ENCODE measurements at regions not wholly inside any gene's neighbourhood (a gene's known extent, or its start where the extent isn't known, plus 50 kb on each side); places are given as distances from the start of the nearest gene placed in this dataset.
"Not testable (repeated sequence)": the region's sequence is repeated elsewhere in the genome, so short reads cannot be mapped to it uniquely, and the experiment has no call there.

DNA sequence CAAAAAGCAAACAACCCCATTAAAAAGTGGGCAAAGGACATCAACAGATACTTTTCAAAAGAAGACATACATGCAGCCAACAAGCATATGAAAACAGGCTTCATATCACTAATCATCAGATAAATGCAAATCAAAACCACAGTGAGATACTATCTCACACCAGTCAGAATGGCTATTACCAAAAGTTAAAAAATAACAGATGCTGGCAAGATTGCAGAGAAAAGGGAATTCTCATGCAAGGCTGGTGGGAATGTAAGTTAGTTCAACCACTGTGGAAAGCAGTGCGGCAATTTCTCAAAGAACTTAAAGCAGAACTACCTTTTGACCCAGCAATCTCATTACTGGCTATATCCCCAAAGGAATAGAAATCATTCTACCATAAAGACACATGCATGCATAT lies 260.8 kb downstream of the C11orf87 start:
- not testable (repeated sequence) for H2BK15ac ChIP-seq (replicated peaks; ENCODE audit: low read depth); H3K79me2 ChIP-seq (ENCODE audit: control insufficient read depth, insufficient read depth, low read length); H2BK5ac ChIP-seq (ENCODE audit: low read length); H3K18ac ChIP-seq (ENCODE audit: low read length); H3K4me1 ChIP-seq (ENCODE audit: control insufficient read depth, low read depth, low read length); H3K27ac ChIP-seq (ENCODE audit: low read depth, low read length); H3K36me3 ChIP-seq (ENCODE audit: control insufficient read depth, insufficient read depth, low read length); H4K5ac ChIP-seq (ENCODE audit: low read length); H3K9ac ChIP-seq (ENCODE audit: low read length); H3K4ac ChIP-seq (ENCODE audit: low read depth, low read length); H3K79me1 ChIP-seq (ENCODE audit: low read length); H4K8ac ChIP-seq (ENCODE audit: low read depth, low read length); H3K56ac ChIP-seq (ENCODE audit: low read length); H3K4me2 ChIP-seq (ENCODE audit: low read length); H3K27me3 ChIP-seq (ENCODE audit: insufficient read depth, low read length, poor library complexity); H2AK5ac ChIP-seq (ENCODE audit: low read length); H3K23ac ChIP-seq (ENCODE audit: low read length); H3K4me3 ChIP-seq (ENCODE audit: low read length); H2BK120ac ChIP-seq (ENCODE audit: low read depth, low read length); DNase-seq
- no CpG with 5 or more reads among the region's 1 CpG for WGBS (ENCODE audit: extremely low coverage, insufficient coverage, low lambda C conversion rate)

DNA sequence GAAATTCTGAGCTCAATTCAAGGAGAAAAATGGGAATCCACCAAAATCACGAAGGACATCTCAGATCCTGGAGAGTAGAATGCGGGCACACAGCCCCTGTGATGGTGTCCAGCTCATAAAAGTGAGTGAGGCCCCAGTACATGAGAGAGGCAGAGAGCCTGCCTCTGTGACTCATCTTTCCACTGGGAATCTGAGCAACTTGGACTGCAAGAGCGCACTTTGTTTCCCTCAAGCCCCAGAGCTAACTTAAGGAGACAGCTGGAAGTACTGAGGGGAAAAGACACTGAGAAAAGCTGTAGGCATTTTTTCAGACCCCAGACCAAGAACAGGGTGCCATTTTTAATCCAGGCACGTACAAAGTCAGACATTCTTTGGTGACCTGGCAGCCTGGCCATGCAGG lies 273.7 kb downstream of the C11orf87 start:
- H3K18ac ChIP-seq (ENCODE audit: low read length) = no peak overlapping the region
- H3K36me3 ChIP-seq (ENCODE audit: control insufficient read depth, insufficient read depth, low read length) = no peaks in the 10 kb centered on the region
- no peak overlapping the region for H4K8ac ChIP-seq (ENCODE audit: low read depth, low read length)
- no peak overlapping the region for H3K4ac ChIP-seq (ENCODE audit: low read depth, low read length)
- WGBS (ENCODE audit: extremely low coverage, insufficient coverage, low lambda C conversion rate) = no CpG with 5 or more reads among the region's 4 CpGs
- H3K56ac ChIP-seq (ENCODE audit: low read length) = no peak overlapping the region
- H2AK5ac ChIP-seq (ENCODE audit: low read length) = no peak overlapping the region
- H3K4me1 ChIP-seq (ENCODE audit: control insufficient read depth, low read depth, low read length) = no peaks in the 10 kb centered on the region
- no peak overlapping the region for H4K5ac ChIP-seq (ENCODE audit: low read length)
- H3K79me1 ChIP-seq (ENCODE audit: low read length) = no peaks in the 10 kb centered on the region
- no peak overlapping the region for H3K9ac ChIP-seq (ENCODE audit: low read length)
- DNase-seq = no peak
- H2BK120ac ChIP-seq (ENCODE audit: low read depth, low read length) = no peak overlapping the region
- H3K79me2 ChIP-seq (ENCODE audit: control insufficient read depth, insufficient read depth, low read length) = no peaks in the 10 kb centered on the region
- no peak overlapping the region for H3K4me3 ChIP-seq (ENCODE audit: low read length)
- H3K4me2 ChIP-seq (ENCODE audit: low read length) = no peak overlapping the region
- no peaks in the 10 kb centered on the region for H3K27me3 ChIP-seq (ENCODE audit: insufficient read depth, low read length, poor library complexity)
- no peak overlapping the region for H3K23ac ChIP-seq (ENCODE audit: low read length)
- no peak overlapping the region for H2BK5ac ChIP-seq (ENCODE audit: low read length)
- H2BK15ac ChIP-seq (replicated peaks; ENCODE audit: low read depth) = no peak overlapping the region
- H3K27ac ChIP-seq (ENCODE audit: low read depth, low read length) = no peak overlapping the region

DNA sequence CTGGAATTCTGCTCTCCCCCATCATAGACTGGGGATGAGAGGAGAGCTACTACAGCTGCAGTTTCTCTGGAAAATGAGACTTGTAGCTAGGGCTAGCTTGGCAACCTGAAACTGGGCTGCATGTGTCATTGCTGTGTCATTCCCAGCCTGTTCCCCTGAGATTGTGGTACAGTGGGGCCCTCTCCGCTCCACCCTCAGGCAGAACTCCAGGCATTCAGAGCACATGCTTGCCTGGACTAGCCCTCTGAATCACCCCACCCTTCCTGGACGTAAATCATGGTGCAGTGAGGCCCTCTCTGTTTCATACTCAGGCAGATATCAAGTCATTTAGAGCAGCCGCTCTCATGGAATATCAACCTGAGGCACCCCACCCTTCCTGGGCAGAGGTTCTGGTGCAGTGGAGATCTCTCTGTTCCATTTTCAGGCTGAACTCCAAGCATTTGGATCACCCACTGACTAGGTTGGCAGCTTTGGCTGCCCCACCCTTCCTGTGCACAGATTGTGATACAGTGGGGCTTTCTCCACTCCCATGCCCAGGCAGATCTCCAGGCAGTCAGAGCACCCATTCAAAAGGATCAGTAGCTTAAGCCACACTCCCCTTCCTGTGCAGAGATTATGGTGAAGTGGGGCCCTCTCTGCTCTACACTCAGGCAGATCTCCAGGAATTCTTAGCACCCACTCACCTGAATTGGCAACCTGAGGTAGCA lies 274.4 kb downstream of the C11orf87 start:
- peak; percentile 7 for DNase-seq
- Histone ChIP-seq H3K23ac (ENCODE audit: low read length) (no peak overlapping the region), H3K36me3 (ENCODE audit: control insufficient read depth, insufficient read depth, low read length) (no peaks in the 10 kb centered on the region), H3K4me1 (ENCODE audit: control insufficient read depth, low read depth, low read length) (no peaks in the 10 kb centered on the region), H3K4me2 (ENCODE audit: low read length) (no peak overlapping the region), H2BK15ac (replicated peaks; ENCODE audit: low read depth) (no peak overlapping the region), H3K9ac (ENCODE audit: low read length) (no peak overlapping the region), H3K4ac (ENCODE audit: low read depth, low read length) (no peak overlapping the region), H3K27me3 (ENCODE audit: insufficient read depth, low read length, poor library complexity) (no peaks in the 10 kb centered on the region), H3K79me1 (ENCODE audit: low read length) (no peaks in the 10 kb centered on the region), H3K56ac (ENCODE audit: low read length) (no peak overlapping the region), H4K8ac (ENCODE audit: low read depth, low read length) (no peak overlapping the region), H2BK5ac (ENCODE audit: low read length) (no peak overlapping the region), H3K79me2 (ENCODE audit: control insufficient read depth, insufficient read depth, low read length) (no peaks in the 10 kb centered on the region), H2AK5ac (ENCODE audit: low read length) (no peak overlapping the region), H3K18ac (ENCODE audit: low read length) (no peak overlapping the region), H3K4me3 (ENCODE audit: low read length) (no peak overlapping the region), H4K5ac (ENCODE audit: low read length) (no peak overlapping the region), H3K27ac (ENCODE audit: low read depth, low read length) (no peak overlapping the region), H2BK120ac (ENCODE audit: low read depth, low read length) (no peak overlapping the region)
- no CpG with 5 or more reads among the region's 3 CpGs for WGBS (ENCODE audit: extremely low coverage, insufficient coverage, low lambda C conversion rate)

DNA sequence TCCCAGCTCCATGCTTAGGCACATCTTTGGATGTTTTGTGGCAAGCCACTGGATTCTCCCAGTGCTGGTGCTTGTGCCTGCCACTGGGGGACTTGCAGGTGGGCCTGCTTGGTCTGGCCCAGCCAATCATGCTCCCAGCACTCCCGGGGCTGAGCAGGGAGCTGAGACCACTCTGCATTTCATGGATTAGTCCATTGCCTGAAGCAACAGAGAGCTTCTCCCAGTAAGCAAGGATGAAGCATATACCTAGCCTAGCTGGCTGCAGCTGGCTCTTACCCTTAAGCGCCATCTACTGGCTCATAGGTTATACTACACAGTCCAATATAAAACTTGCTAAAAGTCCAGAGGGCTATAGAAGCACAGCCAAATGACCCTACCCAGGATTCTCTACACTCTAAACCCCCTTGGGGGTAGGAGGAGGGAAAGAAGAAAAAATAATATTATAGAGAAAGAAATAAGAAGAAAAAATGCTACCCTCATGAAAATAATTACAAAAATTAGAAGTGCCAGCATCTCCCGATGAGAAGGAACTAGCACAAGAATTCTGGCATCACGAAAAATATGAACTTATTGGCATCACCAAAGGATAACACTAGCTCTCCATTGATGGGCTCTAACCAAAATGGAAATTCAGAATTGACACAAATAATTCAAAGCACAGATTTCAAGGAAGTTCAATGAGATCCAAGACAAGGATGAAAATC lies 275.3 kb downstream of the C11orf87 start:
- no peak overlapping the region for H2AK5ac ChIP-seq (ENCODE audit: low read length)
- H2BK5ac ChIP-seq (ENCODE audit: low read length) = no peak overlapping the region
- no peak overlapping the region for H4K8ac ChIP-seq (ENCODE audit: low read depth, low read length)
- DNase-seq = peak; percentile 82
- H4K5ac ChIP-seq (ENCODE audit: low read length) = no peak overlapping the region
- peak overlapping the region; percentile 2 for H3K56ac ChIP-seq (ENCODE audit: low read length)
- no peak overlapping the region for H2BK120ac ChIP-seq (ENCODE audit: low read depth, low read length)
- H3K79me1 ChIP-seq (ENCODE audit: low read length) = no peaks in the 10 kb centered on the region
- WGBS (ENCODE audit: extremely low coverage, insufficient coverage, low lambda C conversion rate) = no CpG with 5 or more reads among the region's 4 CpGs
- no peaks in the 10 kb centered on the region for H3K4me1 ChIP-seq (ENCODE audit: control insufficient read depth, low read depth, low read length)
- no peak overlapping the region for H3K4me2 ChIP-seq (ENCODE audit: low read length)
- H3K9ac ChIP-seq (ENCODE audit: low read length) = no peak overlapping the region
- no peak overlapping the region for H3K4me3 ChIP-seq (ENCODE audit: low read length)
- H3K4ac ChIP-seq (ENCODE audit: low read depth, low read length) = no peak overlapping the region
- H3K23ac ChIP-seq (ENCODE audit: low read length) = no peak overlapping the region
- H3K27ac ChIP-seq (ENCODE audit: low read depth, low read length) = no peak overlapping the region
- no peak overlapping the region for H2BK15ac ChIP-seq (replicated peaks; ENCODE audit: low read depth)
- no peaks in the 10 kb centered on the region for H3K36me3 ChIP-seq (ENCODE audit: control insufficient read depth, insufficient read depth, low read length)
- H3K27me3 ChIP-seq (ENCODE audit: insufficient read depth, low read length, poor library complexity) = no peaks in the 10 kb centered on the region
- H3K18ac ChIP-seq (ENCODE audit: low read length) = no peak overlapping the region
- no peaks in the 10 kb centered on the region for H3K79me2 ChIP-seq (ENCODE audit: control insufficient read depth, insufficient read depth, low read length)

DNA sequence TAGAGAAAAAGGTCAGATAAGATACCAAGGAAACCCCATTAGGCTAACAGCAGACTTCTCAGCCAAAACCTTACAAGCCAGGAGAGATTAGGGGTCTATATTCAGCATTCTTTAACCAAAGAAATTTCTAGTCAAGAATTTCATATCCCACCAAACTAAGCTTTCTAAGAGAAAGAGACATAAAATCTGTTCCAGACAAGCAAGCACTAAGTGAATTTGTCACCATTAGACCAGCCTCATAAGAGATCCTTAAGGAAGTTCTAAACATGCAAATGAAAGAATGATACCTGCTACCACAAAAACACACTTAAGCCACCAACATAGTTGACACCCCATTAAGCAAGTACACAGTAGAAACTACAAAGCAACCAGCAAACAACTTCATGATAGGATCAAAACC lies 276.2 kb downstream of the C11orf87 start:
- H3K79me1 ChIP-seq (ENCODE audit: low read length) = no peaks in the 10 kb centered on the region
- no peaks in the 10 kb centered on the region for H3K27me3 ChIP-seq (ENCODE audit: insufficient read depth, low read length, poor library complexity)
- no peaks in the 10 kb centered on the region for H3K36me3 ChIP-seq (ENCODE audit: control insufficient read depth, insufficient read depth, low read length)
- H2BK15ac ChIP-seq (replicated peaks; ENCODE audit: low read depth) = no peak overlapping the region
- H3K23ac ChIP-seq (ENCODE audit: low read length) = no peak overlapping the region
- no peaks in the 10 kb centered on the region for H3K79me2 ChIP-seq (ENCODE audit: control insufficient read depth, insufficient read depth, low read length)
- no peak overlapping the region for H2AK5ac ChIP-seq (ENCODE audit: low read length)
- H3K18ac ChIP-seq (ENCODE audit: low read length) = no peak overlapping the region
- H2BK5ac ChIP-seq (ENCODE audit: low read length) = no peak overlapping the region
- H3K9ac ChIP-seq (ENCODE audit: low read length) = no peak overlapping the region
- no peaks in the 10 kb centered on the region for H3K4me1 ChIP-seq (ENCODE audit: control insufficient read depth, low read depth, low read length)
- no peak overlapping the region for H3K4me2 ChIP-seq (ENCODE audit: low read length)
- no peak overlapping the region for H3K27ac ChIP-seq (ENCODE audit: low read depth, low read length)
- H2BK120ac ChIP-seq (ENCODE audit: low read depth, low read length) = no peak overlapping the region
- no peak overlapping the region for H4K5ac ChIP-seq (ENCODE audit: low read length)
- DNase-seq = no peak
- no peak overlapping the region for H3K4ac ChIP-seq (ENCODE audit: low read depth, low read length)
- no peak overlapping the region for H3K4me3 ChIP-seq (ENCODE audit: low read length)
- H4K8ac ChIP-seq (ENCODE audit: low read depth, low read length) = no peak overlapping the region
- no peak overlapping the region for H3K56ac ChIP-seq (ENCODE audit: low read length)

DNA sequence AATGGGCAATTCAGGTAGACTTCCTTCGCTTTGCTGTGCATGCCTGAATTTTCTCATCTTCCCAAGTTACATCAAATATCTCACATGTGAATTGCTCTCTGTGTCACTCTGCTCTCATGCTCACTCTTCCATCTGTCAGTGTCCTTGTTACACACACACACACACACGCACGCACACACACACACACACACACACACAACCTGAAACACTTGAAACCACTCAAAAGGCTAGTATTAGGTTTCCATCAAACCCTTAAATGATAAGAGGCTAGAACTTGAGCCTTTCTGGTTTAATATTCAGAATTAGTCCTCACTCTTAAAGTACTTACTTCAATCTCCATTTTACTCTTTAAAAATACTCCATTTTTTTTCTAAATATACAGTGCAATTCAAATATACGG lies 282.4 kb downstream of the C11orf87 start:
- no peak overlapping the region for H3K56ac ChIP-seq (ENCODE audit: low read length)

More for the DNA sequence above, 282.4 kb downstream of the C11orf87 start:
- no peak overlapping the region for H2AK5ac ChIP-seq (ENCODE audit: low read length)
- H3K27ac ChIP-seq (ENCODE audit: low read depth, low read length) = no peak overlapping the region
- H3K27me3 ChIP-seq (ENCODE audit: insufficient read depth, low read length, poor library complexity) = no peaks in the 10 kb centered on the region
- no peak overlapping the region for H4K8ac ChIP-seq (ENCODE audit: low read depth, low read length)
- H3K9ac ChIP-seq (ENCODE audit: low read length) = no peak overlapping the region
- H3K36me3 ChIP-seq (ENCODE audit: control insufficient read depth, insufficient read depth, low read length) = no peaks in the 10 kb centered on the region
- no peak overlapping the region for H4K5ac ChIP-seq (ENCODE audit: low read length)
- no peaks in the 10 kb centered on the region for H3K79me1 ChIP-seq (ENCODE audit: low read length)
- H3K18ac ChIP-seq (ENCODE audit: low read length) = no peak overlapping the region
- H3K79me2 ChIP-seq (ENCODE audit: control insufficient read depth, insufficient read depth, low read length) = no peaks in the 10 kb centered on the region
- 100% methylated on average over 1 of the region's 4 CpGs for WGBS (ENCODE audit: extremely low coverage, insufficient coverage, low lambda C conversion rate)
- no peak overlapping the region for H2BK120ac ChIP-seq (ENCODE audit: low read depth, low read length)
- DNase-seq = no peak
- H3K23ac ChIP-seq (ENCODE audit: low read length) = no peak overlapping the region
- no peak overlapping the region for H3K4me2 ChIP-seq (ENCODE audit: low read length)
- H3K4ac ChIP-seq (ENCODE audit: low read depth, low read length) = no peak overlapping the region
- no peak overlapping the region for H2BK15ac ChIP-seq (replicated peaks; ENCODE audit: low read depth)
- H3K4me1 ChIP-seq (ENCODE audit: control insufficient read depth, low read depth, low read length) = no peaks in the 10 kb centered on the region
- H3K4me3 ChIP-seq (ENCODE audit: low read length) = no peak overlapping the region
- no peak overlapping the region for H2BK5ac ChIP-seq (ENCODE audit: low read length)

Data from mesendoderm (in vitro differentiated cells).